Coronary artery (tissue), 2 donors: ENCODE measurements at regions not wholly inside any gene's neighbourhood (a gene's known extent, or its start where the extent isn't known, plus 50 kb on each side); places are given as distances from the start of the nearest gene placed in this dataset.

Source experiments
- DNase-seq: peaks from one replicate; pipeline ENCODE4 v3.0.0-alpha.2; 2017; ENCODE audit warnings: low spot score
- H3K27ac ChIP-seq, 2 donors: fragments of 200-600 bp; sonication (generic); one replicate each; pipeline ENCODE4 v1.5.1; 2016 to 2019
- H3K4me3 ChIP-seq: fragments of 200-600 bp; sonication (generic); 2 replicates; pipeline ENCODE4 v1.5.1; 2016; ENCODE audit warnings: mild to moderate bottlenecking, moderate library complexity
- CTCF ChIP-seq: fragments of 200-600 bp; sonication (generic); IDR thresholded peaks from one replicate; pipeline ENCODE4 v1.5.1; 2019; ENCODE audit warnings: antibody characterized with exemption

- Histone ChIP-seq H3K27ac (no peak overlapping the region), H3K4me3 (no peak overlapping the region)
- no peak for DNase-seq
- no peak for TF ChIP-seq CTCF
Measured at GRCh38 chr9:21556581-21557427, 74.7 kb upstream of the IFNE start.

- H3K4me3 ChIP-seq = no peak overlapping the region
- DNase-seq = no peak
- TF ChIP-seq CTCF = no peak
- no peak overlapping the region for H3K27ac ChIP-seq
Measured at GRCh38 chr9:21557428-21557768, 75.3 kb upstream of the IFNE start.

- H3K4me3 ChIP-seq = no peak overlapping the region
- H3K27ac ChIP-seq = no peak overlapping the region
- no peak for TF ChIP-seq CTCF
- no peak for DNase-seq
Measured at GRCh38 chr9:21558079-21558478, 76.0 kb upstream of the IFNE start.

DNA sequence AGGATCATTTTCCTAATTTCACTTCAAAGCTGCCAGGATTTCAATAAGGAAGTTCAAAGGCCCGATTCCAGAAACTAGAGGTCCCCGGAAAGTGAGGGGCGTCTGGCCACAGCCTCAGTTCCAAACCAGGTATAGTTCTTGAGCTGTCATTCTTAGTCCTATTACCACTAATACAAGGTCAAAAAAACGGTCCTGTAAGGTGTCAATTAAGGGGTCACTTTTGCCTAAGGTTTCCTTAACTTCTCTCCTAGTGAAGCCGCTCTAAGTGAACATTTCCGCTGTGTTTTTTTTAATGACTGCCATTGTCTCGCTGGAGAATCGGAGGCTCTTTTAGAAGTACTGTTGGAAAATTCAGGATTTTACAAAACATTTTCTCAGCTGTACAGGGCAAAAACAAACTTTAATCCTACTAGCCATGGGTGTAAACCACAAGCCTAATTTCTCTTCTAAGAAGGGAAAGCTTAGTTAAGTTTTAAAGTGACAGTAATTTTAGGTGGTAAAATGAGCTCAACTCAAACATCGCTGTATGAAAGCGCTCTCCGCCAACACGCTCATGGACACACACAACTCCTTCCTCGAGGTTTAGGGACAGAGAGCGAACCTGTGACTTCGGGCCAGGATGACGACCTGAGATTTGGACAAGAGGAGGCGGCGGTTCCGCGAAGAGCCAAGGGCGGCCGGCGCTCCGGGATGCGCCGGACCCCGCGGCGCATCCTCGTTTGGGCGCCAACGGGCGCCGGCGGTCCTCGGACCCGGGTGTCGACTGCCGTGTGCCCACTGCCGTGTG, 76.7 kb upstream of the IFNE start:
- Histone ChIP-seq H3K4me3 (peak overlapping the region; percentile 74), H3K27ac (no peak overlapping the region)
- TF ChIP-seq CTCF = no peak
- no peak for DNase-seq

DNA sequence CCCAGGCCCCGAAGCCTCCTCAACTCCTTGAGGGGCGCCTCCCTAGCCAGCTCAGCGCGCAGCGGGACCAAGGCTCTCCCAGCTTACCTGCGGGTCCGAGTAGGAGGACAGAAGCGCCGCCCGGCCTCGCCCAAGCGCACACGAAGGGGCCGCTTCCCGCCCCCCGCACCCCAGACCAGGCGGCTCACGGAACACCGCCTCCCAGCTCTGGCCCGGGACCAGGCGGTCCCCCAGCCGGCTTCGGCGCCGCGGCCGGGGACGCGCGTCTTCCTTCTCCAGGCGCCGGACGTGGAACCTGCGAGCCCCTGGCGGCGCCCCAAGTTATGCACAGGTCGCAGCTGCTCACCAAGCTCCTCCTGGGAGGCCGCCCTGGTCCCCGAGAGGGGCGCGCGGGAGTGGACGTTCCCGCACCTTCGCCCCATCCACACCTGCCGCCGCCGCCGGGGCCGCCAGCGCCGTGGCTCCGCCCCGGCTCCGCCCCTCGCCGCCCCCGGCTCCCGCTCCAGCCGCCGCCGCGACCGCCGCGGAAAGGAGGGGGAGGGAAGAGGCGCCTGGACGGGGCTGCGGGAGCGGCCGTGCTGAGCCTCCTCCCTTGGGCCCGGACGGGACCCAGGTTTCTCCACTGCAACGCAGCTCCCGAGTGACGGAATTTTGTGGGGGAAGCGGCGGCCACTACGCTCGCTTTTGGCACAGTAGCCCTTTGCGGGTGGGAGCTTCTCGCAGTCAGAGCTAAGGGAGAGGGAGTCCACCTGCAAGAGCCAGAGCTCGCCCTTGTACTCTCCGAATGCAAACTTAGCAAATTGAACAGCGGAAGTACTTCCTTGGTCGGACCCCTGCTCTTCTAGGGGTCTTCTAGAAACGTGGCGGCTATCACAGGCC, 77.5 kb upstream of the IFNE start:
- H3K27ac ChIP-seq = no peak overlapping the region
- DNase-seq = no peak
- H3K4me3 ChIP-seq = peak overlapping the region; percentile 74
- TF ChIP-seq CTCF = no peak

DNA sequence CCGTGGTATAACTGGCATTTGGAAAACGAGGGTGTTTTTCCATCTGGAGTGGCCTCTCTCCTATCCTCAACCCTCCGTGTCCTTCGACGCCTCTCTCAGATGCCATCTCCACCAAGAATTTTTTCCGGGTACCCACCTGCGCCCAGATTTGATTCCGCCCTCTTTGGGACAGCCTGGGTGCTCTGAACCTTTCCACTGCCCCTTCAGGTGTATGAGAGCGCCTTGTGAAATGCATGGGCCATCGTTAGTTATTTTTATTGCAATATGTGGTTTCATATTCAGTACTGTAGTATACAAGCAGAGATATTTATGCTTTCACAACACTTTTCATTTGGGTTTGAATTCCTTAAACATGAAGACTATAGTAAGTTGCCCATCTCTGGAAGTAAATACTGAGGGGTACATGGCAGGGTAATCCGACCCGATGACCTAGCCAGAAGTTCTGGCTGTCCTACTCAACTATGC, 78.2 kb upstream of the IFNE start:
- H3K27ac ChIP-seq = no peak overlapping the region
- TF ChIP-seq CTCF = no peak
- no peak for DNase-seq

More for the DNA sequence above, 78.2 kb upstream of the IFNE start:
- H3K4me3 ChIP-seq = peak overlapping the region; percentile 74
